Activated T-helper 17 cell treated with anti-CD3 and anti-CD28 coated beads, Interleukin-2, amount 50 U/mL, for 72 hours (primary cell): ENCODE measurements at regions not wholly inside any gene's neighbourhood (a gene's known extent, or its start where the extent isn't known, plus 50 kb on each side); places are given as distances from the start of the nearest gene placed in this dataset.

Source experiments
- ATAC-seq: fragments of 150-1000 bp; cut with Tn5 transposase; replicated peaks from 2 replicates; pipeline ENCODE4 v1.10.0; 2021; ENCODE audit warnings: mild to moderate bottlenecking, moderate library complexity
- H3K27ac Mint-ChIP-seq: one replicate; pipeline ENCODE4 v1.8.0; 2022; ENCODE audit warnings: mixed read lengths
- H3K27me3 Mint-ChIP-seq: one replicate; pipeline ENCODE4 v1.8.0; 2022; ENCODE audit warnings: mixed read lengths
- H3K36me3 Mint-ChIP-seq: one replicate; pipeline ENCODE4 v1.8.0; 2022; ENCODE audit warnings: low read depth, mild to moderate bottlenecking, mixed read lengths
- H3K4me1 Mint-ChIP-seq: one replicate; pipeline ENCODE4 v1.8.0; 2022; ENCODE audit warnings: mixed read lengths
- H3K4me3 Mint-ChIP-seq: one replicate; pipeline ENCODE4 v1.8.0; 2022; ENCODE audit warnings: mild to moderate bottlenecking, mixed read lengths
- H3K9me3 Mint-ChIP-seq: one replicate; pipeline ENCODE4 v1.8.0; 2022; ENCODE audit warnings: mixed read lengths

DNA sequence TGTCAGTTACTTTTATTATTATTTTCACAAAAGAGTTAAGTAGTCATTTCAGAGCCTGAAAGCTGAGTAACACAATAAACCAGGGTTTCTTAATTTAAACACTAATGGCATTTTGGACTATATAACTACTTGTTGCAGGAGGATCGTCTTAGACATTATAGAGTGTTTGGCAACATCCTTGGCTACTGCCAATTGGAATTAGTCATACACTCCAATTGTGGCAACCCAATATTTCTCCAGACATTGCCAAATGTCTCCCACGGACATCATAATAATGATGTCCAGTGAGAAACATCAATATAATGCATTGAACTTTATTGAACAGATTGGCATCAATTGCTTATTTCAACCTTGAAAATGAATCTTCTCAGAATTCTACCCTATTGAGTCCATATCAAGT lies 441.9 kb upstream of the ADGRL4 start:
- ATAC-seq = no peak
- Mint-ChIP-seq H3K27ac (no peak overlapping the region), H3K4me3 (no peak overlapping the region), H3K27me3 (no peaks in the 10 kb centered on the region), H3K9me3 (peaks cover 3% of the 10 kb centered on the region), H3K36me3 (no peaks in the 10 kb centered on the region), H3K4me1 (no peaks in the 10 kb centered on the region)

DNA sequence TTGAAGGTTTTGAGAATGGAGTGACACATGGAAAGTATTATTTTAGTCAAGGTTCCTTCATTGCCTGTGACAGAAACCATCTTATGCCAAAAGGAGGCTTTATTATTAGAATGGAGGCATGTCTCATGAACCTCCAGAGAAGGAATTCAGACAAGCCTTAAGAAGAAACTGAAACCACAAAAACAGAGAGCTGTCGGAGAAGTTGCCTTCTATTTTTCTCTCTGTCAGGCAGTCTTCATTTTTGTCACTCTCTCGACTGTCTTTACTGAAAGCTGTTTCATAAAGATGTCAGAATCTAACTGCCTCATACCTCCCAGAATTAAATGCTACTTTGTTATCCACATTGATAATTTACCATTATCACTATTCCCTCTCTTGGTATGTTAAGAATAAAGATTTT lies 434.7 kb upstream of the ADGRL4 start:
- Mint-ChIP-seq H3K27ac (no peak overlapping the region), H3K9me3 (no peaks in the 10 kb centered on the region), H3K27me3 (no peaks in the 10 kb centered on the region)

DNA sequence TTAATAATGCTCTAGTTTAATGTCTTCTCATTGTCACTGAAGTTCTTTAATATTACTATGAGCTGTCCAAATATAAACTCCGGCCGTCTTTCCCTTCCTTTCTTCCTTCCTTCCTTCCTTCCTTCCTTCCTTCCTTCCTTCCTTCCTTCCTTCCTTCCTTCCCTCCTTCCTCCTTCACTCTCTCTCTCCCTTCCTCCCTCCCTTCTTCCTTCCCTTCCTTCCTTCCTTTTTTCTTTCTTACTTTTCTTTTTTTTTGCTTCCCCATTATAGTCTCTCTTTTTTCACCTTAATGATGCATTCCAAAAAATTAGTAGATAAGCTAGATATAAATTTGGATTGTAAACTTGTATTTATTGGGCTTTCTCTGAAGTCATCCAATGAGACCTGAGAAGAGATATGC lies 431.0 kb upstream of the ADGRL4 start:
- H3K4me3 Mint-ChIP-seq = no peak overlapping the region
- H3K27ac Mint-ChIP-seq = no peak overlapping the region
- no peaks in the 10 kb centered on the region for H3K9me3 Mint-ChIP-seq
- no peaks in the 10 kb centered on the region for H3K27me3 Mint-ChIP-seq
- no peaks in the 10 kb centered on the region for H3K4me1 Mint-ChIP-seq
- no peak for ATAC-seq
- no peaks in the 10 kb centered on the region for H3K36me3 Mint-ChIP-seq

More for the DNA sequence above, 434.7 kb upstream of the ADGRL4 start:
- H3K36me3 Mint-ChIP-seq = no peaks in the 10 kb centered on the region
- no peak for ATAC-seq
- no peaks in the 10 kb centered on the region for H3K4me1 Mint-ChIP-seq
- H3K4me3 Mint-ChIP-seq = no peak overlapping the region

DNA sequence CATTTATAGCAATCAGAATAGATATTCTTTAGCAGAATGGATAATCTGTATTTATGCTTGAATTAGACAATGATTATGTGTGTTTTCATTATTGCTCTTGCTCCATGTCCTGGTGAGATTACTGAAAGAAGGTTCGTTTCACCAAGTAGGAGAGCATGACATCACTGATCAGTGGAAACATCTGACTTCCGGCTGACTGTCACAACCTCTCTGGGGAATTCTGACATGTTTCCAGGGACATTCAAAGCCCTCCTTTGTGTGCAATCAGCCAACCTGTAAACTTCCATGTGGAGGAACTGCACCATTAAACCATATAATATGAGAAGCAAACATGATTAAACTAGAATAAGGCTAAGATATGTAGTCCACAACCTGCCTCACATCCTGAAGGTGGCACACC lies 424.8 kb upstream of the ADGRL4 start:
- no peaks in the 10 kb centered on the region for H3K9me3 Mint-ChIP-seq

GRCh38 chr1:79430437-79430836 lies 423.9 kb upstream of the ADGRL4 start:
- no peak for ATAC-seq
- H3K9me3 Mint-ChIP-seq = no peaks in the 10 kb centered on the region
- H3K36me3 Mint-ChIP-seq = no peaks in the 10 kb centered on the region
- no peak overlapping the region for H3K4me3 Mint-ChIP-seq
- H3K27ac Mint-ChIP-seq = no peak overlapping the region
- H3K4me1 Mint-ChIP-seq = no peaks in the 10 kb centered on the region
- H3K27me3 Mint-ChIP-seq = no peaks in the 10 kb centered on the region

More for the DNA sequence above, 424.8 kb upstream of the ADGRL4 start:
- Mint-ChIP-seq H3K36me3 (no peaks in the 10 kb centered on the region), H3K4me1 (no peaks in the 10 kb centered on the region), H3K27me3 (no peaks in the 10 kb centered on the region), H3K4me3 (no peak overlapping the region), H3K27ac (no peak overlapping the region)
- no peak for ATAC-seq

GRCh38 chr1:79422726-79423125 lies 416.2 kb upstream of the ADGRL4 start:
- no peak for ATAC-seq
- Mint-ChIP-seq H3K4me1 (no peaks in the 10 kb centered on the region), H3K27me3 (no peaks in the 10 kb centered on the region), H3K4me3 (no peak overlapping the region), H3K27ac (no peak overlapping the region), H3K36me3 (no peaks in the 10 kb centered on the region), H3K9me3 (no peaks in the 10 kb centered on the region)

GRCh38 chr1:79398501-79398900 lies 392.0 kb upstream of the ADGRL4 start:
- Mint-ChIP-seq H3K27me3 (no peaks in the 10 kb centered on the region), H3K27ac (no peak overlapping the region), H3K4me1 (no peaks in the 10 kb centered on the region), H3K4me3 (no peak overlapping the region), H3K36me3 (no peaks in the 10 kb centered on the region), H3K9me3 (peaks cover 3% of the 10 kb centered on the region)
- no peak for ATAC-seq

- H3K4me1 Mint-ChIP-seq = no peaks in the 10 kb centered on the region
- no peak overlapping the region for H3K4me3 Mint-ChIP-seq
- ATAC-seq = no peak
- peaks cover 3% of the 10 kb centered on the region for H3K9me3 Mint-ChIP-seq
- H3K36me3 Mint-ChIP-seq = no peaks in the 10 kb centered on the region
- no peak overlapping the region for H3K27ac Mint-ChIP-seq
- H3K27me3 Mint-ChIP-seq = no peaks in the 10 kb centered on the region
These were observed 390.4 kb upstream of the ADGRL4 start for GRCh38 chr1:79396901-79397300.

DNA sequence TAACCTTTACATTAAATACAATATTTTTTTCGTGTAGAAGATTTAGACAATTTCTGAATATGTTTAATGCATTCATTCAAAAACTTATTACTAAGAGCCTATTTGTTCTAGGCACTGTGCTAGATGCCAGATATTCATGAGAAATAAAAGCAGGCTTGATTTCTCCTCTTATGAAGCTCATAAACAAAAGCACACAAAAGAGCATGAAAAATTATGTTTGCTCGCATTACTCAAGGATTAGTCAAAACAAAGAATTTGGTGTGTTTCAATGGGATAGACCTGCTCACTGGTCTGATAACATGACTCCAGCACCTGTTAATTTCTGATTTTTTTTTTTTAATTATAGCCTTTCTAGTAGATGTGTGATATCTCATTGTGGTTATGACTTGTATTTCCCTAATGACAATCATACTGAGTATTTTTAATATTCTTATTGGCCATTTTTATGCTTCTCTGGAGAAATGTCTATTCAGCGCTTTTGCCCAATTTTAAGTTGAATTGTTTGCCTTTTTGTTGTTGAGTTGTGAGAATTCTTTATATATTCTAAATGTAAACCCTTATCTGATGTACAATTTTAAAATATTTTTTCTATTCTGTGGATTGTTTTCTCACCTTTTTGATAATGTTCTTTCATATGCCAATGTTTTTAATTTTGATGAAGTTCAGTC lies 382.3 kb upstream of the ADGRL4 start:
- H3K36me3 Mint-ChIP-seq = no peaks in the 10 kb centered on the region
- no peaks in the 10 kb centered on the region for H3K4me1 Mint-ChIP-seq
- ATAC-seq = no peak
- peaks cover 4% of the 10 kb centered on the region for H3K9me3 Mint-ChIP-seq
- no peaks in the 10 kb centered on the region for H3K27me3 Mint-ChIP-seq
- no peak overlapping the region for H3K27ac Mint-ChIP-seq
- no peak overlapping the region for H3K4me3 Mint-ChIP-seq

DNA sequence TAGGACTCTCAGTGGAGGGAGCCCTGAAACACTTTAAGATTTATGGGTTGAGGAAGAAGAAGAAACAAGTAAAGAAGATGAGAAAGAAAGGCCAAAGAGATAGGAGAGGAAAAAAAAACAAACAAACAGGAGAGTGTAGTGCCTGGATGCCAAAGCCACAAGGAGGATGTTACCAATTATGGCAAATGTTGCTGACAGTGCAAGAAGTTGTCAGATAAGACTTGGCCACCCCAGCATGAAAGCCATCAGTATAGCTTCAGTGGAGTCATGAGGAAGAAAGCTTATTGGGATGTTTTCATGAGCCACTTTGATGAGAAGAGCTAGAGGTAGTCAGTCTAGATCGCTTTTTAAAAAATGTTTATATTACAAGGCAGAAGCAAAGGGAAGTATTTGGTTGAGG lies 380.2 kb upstream of the ADGRL4 start:
- Mint-ChIP-seq H3K4me1 (no peaks in the 10 kb centered on the region), H3K36me3 (no peaks in the 10 kb centered on the region), H3K27ac (no peak overlapping the region), H3K9me3 (peaks cover 11% of the 10 kb centered on the region), H3K4me3 (no peak overlapping the region), H3K27me3 (no peaks in the 10 kb centered on the region)
- no peak for ATAC-seq

DNA sequence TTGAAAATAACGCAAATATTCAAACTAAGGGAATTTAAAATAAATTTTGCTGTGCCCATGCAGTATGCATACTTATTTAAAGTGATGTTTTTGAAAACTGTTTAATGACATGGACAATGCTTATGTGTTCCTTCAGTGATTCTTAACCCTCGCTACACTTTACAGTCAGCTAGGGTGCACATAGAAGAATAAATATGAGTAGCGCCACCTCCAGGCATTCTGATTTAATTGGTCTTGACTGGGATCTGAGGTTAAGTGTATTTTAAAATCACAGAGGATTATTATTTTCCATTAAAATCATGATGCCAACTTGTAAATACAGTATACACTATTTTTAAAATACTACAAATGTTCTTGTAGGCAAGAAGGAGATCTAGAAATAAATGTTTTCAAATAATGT lies 373.5 kb upstream of the ADGRL4 start:
- no peak overlapping the region for H3K4me3 Mint-ChIP-seq
- ATAC-seq = no peak
- no peak overlapping the region for H3K27ac Mint-ChIP-seq
- no peaks in the 10 kb centered on the region for H3K4me1 Mint-ChIP-seq
- H3K36me3 Mint-ChIP-seq = no peaks in the 10 kb centered on the region
- H3K9me3 Mint-ChIP-seq = peaks cover 11% of the 10 kb centered on the region
- H3K27me3 Mint-ChIP-seq = no peaks in the 10 kb centered on the region

DNA sequence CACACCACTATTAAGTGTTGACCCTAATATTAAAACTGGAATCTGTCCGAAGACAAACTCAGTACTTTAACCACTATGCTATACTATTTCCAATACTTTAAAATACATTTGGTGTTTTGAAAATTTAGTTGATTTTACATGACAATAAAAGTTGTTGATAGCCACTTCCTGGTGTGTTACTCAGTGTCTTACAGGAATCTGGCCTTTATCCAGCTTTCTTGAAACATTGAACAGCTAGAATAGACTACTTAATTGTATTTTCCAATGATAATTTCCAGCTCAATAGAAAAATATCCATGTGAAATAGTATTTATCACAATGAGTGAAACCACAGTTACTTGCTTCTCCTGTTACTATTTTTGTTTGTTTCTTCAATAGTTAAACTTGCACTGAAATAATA lies 369.6 kb upstream of the ADGRL4 start:
- no peaks in the 10 kb centered on the region for H3K27me3 Mint-ChIP-seq
- H3K36me3 Mint-ChIP-seq = no peaks in the 10 kb centered on the region
- ATAC-seq = no peak
- H3K4me3 Mint-ChIP-seq = no peak overlapping the region
- no peaks in the 10 kb centered on the region for H3K4me1 Mint-ChIP-seq
- H3K9me3 Mint-ChIP-seq = peaks cover 4% of the 10 kb centered on the region
- H3K27ac Mint-ChIP-seq = no peak overlapping the region

DNA sequence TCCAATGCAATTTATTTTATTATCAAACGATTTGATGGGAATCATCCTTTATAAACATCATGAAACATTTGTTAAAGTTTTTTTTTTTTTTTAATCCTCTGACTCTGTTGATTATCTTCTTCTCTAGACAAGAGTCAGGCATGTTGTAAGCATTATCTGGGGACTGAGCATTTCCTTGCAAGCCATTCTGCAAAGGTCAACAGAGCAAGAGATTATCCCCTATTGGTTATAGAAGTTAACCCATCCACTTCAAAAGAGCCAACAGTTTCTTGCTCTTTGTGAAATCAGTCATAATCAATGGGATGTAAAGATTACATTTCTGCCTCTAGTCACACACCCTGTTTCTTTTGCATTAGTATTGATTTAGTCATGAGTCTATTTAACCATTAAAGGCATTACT lies 368.8 kb upstream of the ADGRL4 start:
- Mint-ChIP-seq H3K36me3 (no peaks in the 10 kb centered on the region), H3K4me1 (no peaks in the 10 kb centered on the region), H3K4me3 (no peak overlapping the region), H3K27ac (no peak overlapping the region), H3K9me3 (peaks cover 4% of the 10 kb centered on the region), H3K27me3 (no peaks in the 10 kb centered on the region)
- ATAC-seq = no peak

DNA sequence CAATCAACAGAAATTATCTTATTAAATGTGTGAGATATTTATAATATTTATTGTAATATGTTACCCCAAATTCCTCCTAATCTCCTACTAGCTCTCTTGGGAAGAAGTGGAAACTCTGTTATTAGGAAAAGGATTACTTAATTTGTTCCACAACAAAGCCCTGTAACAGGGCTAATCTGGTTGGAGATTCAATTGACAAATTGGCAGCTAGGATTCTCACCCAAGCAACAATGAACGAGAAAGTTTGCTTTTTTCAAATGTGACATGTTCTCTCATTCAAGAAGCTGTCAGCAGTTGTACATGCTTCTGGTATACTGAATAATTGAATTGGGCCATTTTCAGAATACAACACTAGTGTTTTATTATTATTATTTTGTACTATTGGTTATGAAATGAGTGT lies 367.9 kb upstream of the ADGRL4 start:
- Mint-ChIP-seq H3K27ac (no peak overlapping the region), H3K4me1 (no peaks in the 10 kb centered on the region), H3K36me3 (no peaks in the 10 kb centered on the region), H3K4me3 (no peak overlapping the region), H3K9me3 (peaks cover 4% of the 10 kb centered on the region), H3K27me3 (no peaks in the 10 kb centered on the region)
- ATAC-seq = no peak

DNA sequence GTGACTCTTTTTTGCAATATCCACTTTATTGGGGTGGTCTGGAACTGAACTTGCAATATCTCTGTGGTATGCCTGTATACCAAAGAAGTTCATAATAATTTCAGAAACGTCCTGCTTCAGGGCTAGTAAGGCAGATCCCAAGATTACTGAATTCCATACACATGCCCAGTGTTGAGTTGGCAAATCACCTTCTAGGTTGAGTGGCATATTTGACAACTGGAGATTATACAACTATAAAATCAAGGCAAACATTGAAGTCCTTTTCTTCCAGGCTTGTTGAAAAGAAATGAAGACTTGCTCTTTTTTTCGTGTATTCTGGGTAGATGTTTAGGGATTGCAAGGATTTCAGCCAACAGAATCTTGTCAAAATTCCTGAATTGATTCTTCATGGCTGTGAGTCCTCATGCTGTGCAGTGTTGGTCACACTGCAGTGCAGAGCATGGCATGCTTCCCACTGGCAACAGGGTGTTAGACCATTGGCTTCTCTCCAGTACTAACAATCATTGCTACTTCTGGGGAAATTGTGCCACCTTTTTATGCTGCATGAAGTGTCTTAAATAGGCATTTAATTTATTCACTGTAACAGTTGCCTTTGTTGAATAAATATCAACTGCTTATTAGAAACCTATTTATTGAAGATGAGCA lies 367.1 kb upstream of the ADGRL4 start:
- Mint-ChIP-seq H3K27me3 (no peaks in the 10 kb centered on the region), H3K4me3 (no peak overlapping the region), H3K9me3 (peaks cover 4% of the 10 kb centered on the region), H3K36me3 (no peaks in the 10 kb centered on the region), H3K4me1 (no peaks in the 10 kb centered on the region), H3K27ac (no peak overlapping the region)
- ATAC-seq = no peak
